Astrocyte of the cerebellum (primary cell): ENCODE measurements at regions not wholly inside any gene's neighbourhood (a gene's known extent, or its start where the extent isn't known, plus 50 kb on each side); places are given as distances from the start of the nearest gene placed in this dataset.

ENCODE experiments used
- DNase-seq: peaks from one replicate; pipeline ENCODE4 v3.0.0-alpha.2; 2011; ENCODE audit warnings: low read depth
- H3K4me3 ChIP-seq: 2 replicates; pipeline ENCODE4 v1.5.1; 2011; ENCODE audit warnings: mild to moderate bottlenecking, low read depth, low read length, moderate library complexity
- CTCF ChIP-seq: IDR thresholded peaks from 2 replicates; pipeline ENCODE4 v1.5.1; 2012; ENCODE audit warnings: low read length, low read depth, moderate library complexity, mild to moderate bottlenecking; ENCODE audit errors: missing control alignments
- in situ Hi-C: cut with HindIII; loops from 2 replicates; pipeline ENCODE4 v1.10.0; 2017; ENCODE audit warnings: low sequenced_read_pairs

DNA sequence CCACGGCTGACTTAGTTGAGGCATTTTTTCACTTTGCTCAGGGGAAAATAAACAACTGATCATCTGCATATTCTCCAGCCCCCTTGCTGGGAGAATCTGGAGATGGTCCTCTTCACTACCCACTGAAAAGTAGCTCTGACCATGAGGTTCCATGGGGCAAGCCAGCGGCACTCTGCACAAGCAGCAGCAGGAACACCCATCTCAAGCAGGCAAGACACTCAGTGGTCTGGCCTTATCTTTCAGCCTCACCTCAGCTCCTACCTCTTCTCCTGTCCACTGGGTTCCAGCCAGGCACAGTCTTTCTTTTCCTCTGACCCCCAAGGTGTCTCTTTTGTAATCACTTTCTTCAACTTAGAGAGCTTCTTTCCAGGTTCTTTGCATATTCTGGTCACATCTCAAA, 280.8 kb upstream of the GRIA1 start:
- no peak overlapping the region for H3K4me3 ChIP-seq
- no peak for TF ChIP-seq CTCF
- in situ Hi-C loops: no loop called here
- DNase-seq: no peak

DNA sequence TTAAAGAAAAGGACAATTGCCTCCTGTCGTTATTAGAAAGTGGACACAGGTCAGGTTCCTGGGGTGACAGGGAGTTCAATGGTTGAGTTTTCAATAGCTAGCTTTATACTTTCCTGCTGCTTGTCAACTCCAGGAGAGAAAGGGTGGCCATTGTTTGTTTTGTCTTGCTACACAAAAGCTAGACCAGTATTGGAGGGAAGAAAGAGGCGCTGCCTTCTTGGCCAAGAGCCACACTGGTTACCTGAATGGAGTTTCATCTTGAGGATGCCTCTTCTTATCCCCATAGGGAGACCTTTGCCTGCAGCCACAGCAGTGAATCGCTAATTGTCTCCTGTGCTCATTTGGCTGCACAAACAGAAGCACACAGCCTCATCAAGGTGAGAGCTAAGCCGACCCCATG, 279.4 kb upstream of the GRIA1 start:
- no peak for TF ChIP-seq CTCF
- DNase-seq: no peak
- no peak overlapping the region for H3K4me3 ChIP-seq
- in situ Hi-C loops: no loop called here

- no peak for TF ChIP-seq CTCF
- DNase-seq: no peak
- in situ Hi-C loops: no loop called here
These were observed 278.0 kb upstream of the GRIA1 start for GRCh38 chr5:153212471-153212870.

DNA sequence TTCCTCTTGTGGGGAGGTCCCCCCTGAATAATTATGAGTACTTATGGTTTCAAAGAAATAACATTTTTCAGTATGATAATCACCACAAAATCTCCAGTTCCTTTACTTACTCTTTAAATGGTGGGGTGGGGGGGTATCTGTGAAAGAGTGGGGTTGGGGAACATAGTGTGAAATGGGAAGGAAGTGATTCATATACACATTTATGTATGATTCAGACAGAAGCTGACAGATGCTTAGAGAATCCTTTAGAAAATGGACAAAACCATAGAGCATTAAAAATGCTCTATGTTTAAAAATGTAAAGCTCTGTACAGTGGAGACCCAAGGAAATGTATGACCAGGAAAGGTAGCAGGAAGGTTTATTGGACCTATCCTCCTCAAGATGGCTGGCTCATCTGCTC, 267.5 kb upstream of the GRIA1 start:
- in situ Hi-C loops: no loop called here
- no peak for DNase-seq
- TF ChIP-seq CTCF: no peak
- no peak overlapping the region for H3K4me3 ChIP-seq

More at GRCh38 chr5:153212471-153212870, 278.0 kb upstream of the GRIA1 start:
- H3K4me3 ChIP-seq: no peak overlapping the region

- DNase-seq: no peak
- TF ChIP-seq CTCF: no peak
- in situ Hi-C loops: no loop called here
- H3K4me3 ChIP-seq: no peak overlapping the region
These were observed 267.1 kb upstream of the GRIA1 start for GRCh38 chr5:153223376-153223775.

DNA sequence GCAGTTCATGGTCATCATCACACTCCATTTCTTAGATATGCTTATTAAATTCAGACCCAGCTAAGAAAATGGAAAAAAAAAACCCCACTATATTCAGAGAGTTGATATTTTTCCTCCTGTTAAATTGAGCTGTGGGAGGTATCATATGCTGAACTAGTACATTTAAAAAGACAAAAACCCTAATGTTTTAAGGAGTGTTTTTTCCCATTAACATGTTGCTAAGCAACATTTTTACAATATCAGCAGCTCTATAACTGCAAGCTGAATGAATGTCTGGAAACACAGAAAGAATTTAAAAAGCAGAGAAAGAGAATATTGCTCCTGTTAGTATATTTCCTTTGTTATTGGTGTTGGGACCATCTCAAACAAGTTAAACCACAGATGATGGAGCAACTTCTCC, 265.8 kb upstream of the GRIA1 start:
- in situ Hi-C loops: no loop called here
- no peak for TF ChIP-seq CTCF
- DNase-seq: no peak
- H3K4me3 ChIP-seq: no peak overlapping the region

DNA sequence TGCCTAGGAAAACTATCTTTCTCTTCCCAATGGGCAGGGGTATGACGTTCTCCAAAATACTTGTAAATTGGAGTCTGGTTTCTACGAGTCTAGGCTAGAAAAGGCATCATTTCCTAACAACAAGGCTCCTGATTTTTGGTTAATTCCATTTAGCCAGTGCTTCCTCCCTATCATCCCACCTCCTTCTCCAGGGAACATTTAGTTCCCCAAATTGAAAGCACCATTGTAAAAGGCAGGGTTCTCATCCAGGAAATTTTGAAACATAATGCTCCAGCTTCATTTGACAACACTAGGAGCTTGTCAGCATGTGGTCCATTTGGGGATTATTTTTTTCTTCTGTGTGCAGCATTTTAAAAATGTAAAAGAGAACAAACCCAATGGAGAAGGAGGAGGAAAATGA, 256.5 kb upstream of the GRIA1 start:
- no peak overlapping the region for H3K4me3 ChIP-seq
- in situ Hi-C loops: no loop called here
- TF ChIP-seq CTCF: no peak
- no peak for DNase-seq
